Pons (tissue), 1 donor: ENCODE measurements at regions not wholly inside any gene's neighbourhood (a gene's known extent, or its start where the extent isn't known, plus 50 kb on each side); places are given as distances from the start of the nearest gene placed in this dataset.

ENCODE experiments used
- DNase-seq: peaks from one replicate; pipeline ENCODE4 v3.0.0-alpha.2; 2016; ENCODE audit warnings: low spot score

DNA sequence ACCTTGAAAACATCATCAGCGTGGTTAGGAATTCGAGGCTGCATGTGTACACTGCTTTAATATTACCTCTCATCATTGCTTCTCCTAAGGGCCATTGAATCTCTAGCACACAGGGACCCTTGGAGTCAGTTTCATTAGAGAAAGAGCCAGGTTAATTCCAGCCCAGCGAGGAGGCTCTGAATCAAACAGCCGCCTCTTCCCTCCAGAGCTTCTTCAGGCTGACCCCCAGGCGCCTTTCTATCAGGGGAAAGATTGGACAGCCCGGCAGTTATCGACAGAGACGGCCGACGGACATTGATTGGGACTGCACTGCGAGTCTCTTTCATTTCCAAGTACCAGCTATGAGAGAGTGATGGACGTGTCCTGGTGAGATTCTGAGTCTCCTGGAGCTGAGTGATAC lies 159.2 kb downstream of the ANKRD60 start:
- no peak for DNase-seq

DNA sequence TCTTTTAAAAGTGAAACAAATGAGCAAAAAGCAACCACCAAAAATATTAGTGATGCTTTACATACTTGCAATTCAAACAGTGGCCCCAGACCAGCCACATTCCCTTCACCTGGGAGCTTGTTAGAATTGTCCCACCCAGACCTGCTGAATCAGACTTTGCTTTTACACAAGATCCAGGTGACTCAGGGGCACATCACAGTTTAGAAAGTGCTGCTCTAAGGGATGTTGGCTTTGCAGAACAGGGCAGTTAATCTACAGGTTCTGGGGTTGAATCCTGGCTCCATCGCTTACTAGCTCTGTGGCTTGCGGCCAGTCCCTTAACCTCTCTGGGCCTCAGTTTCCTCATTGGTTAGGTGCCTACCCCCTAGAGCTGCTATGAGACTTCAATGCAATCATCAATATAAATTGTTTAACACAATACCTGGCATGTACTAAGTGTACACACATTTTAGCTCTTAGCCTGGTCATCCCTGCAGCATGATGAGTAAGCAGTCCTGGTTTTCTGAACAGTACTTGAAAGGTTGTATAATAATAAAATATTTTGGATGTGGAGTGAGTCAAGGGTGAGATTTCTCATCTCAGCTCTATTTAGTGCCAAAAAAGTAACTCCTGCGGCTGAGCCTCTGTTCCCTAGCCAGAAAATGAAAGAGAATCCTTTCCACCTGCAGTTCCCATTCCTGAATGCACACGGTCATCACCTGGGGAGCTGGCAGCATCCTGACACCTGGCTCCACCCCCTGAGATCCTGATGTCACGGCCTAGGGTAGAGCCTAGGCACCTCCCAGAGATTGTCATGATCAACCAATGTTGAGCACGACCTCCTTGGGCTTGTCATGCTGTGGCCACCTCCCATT lies 162.7 kb downstream of the ANKRD60 start:
- no peak for DNase-seq

GRCh38 chr20:58064411-58065010 lies 163.9 kb downstream of the ANKRD60 start:
- DNase-seq, result no peak

GRCh38 chr20:58059260-58059544 lies 169.3 kb downstream of the ANKRD60 start:
- no peak for DNase-seq

DNA sequence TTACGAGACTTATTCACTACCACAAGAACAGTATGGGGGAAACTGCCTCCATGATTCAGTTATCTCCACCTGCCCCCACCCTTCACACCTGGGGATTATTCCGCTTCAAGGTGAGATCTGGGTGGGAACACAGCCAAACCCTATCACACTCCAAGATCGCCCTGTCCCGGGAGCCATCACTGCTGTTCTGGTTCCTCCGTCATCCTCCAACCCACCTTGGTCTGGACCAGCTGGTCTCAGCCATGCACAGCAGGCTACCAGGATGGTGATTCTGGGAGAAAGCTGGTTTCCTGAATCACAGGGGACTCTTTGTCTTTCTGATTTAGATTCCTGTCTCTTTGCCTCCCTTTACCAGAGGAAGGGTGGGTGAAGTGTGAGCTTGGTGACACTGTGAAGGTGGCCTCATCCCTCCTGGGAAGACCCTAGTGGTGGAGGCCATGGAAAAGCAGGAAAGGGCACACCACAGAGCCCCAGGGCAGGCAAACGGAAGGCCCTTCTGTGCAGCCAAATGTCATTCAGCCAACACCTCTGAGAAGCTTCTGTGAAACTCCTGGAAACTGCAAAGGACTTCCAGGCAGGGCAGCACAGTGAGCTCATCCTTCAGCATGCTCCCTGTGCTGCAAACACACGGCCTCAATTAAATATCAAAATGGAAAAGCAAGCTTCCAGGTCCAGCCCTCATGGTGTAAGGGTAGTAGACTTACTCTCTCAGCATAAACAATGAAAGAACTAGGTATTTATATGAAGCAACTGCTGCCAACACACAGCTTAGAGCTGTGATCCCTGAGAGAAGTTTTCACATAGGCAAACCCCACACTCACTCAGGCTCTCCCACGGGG lies 169.8 kb downstream of the ANKRD60 start:
- DNase-seq, result no peak

GRCh38 chr20:58056921-58057686 lies 171.3 kb downstream of the ANKRD60 start:
- no peak for DNase-seq

GRCh38 chr20:58056021-58056591 lies 172.3 kb downstream of the ANKRD60 start:
- DNase-seq, result no peak

- peak; percentile 23 for DNase-seq
Measured at GRCh38 chr20:58054780-58055373, 173.6 kb downstream of the ANKRD60 start.

GRCh38 chr20:58054082-58054779 lies 174.2 kb downstream of the ANKRD60 start:
- no peak for DNase-seq

GRCh38 chr20:58053391-58054055 lies 174.9 kb downstream of the ANKRD60 start:
- no peak for DNase-seq

- no peak for DNase-seq
Measured at GRCh38 chr20:58051367-58051766, 177.1 kb downstream of the ANKRD60 start.

- DNase-seq, result peak; percentile 29
Measured at GRCh38 chr20:58048096-58048702, 180.3 kb downstream of the ANKRD60 start.

GRCh38 chr20:58046311-58046710 lies 182.1 kb downstream of the ANKRD60 start:
- DNase-seq, result no peak

- DNase-seq, result no peak
Measured at GRCh38 chr20:58045579-58045978, 182.9 kb downstream of the ANKRD60 start.

GRCh38 chr20:58044931-58045555 lies 183.4 kb downstream of the ANKRD60 start:
- DNase-seq, result no peak

DNA sequence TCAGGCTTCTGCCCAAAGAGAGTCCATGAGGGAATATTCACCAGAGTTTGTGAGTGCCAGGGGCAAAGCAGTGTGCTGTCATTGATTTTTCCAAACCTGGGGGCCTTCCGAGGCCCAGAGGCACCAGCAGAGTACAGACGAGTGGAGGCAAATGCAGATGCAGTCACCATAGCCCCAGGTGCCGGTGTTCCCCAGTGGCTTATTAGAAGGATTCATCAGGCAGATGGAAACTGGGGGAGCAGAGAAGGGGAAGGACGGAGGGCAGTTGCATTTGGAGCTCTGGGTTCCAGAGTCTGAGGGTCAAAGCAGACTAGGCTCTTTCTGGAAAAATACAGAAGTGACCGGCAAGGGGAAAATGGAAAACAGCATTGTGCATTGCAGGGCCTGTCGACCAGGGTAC lies 184.2 kb downstream of the ANKRD60 start:
- DNase-seq, result no peak

GRCh38 chr20:58043236-58044140 lies 185.0 kb downstream of the ANKRD60 start:
- DNase-seq, result no peak

DNA sequence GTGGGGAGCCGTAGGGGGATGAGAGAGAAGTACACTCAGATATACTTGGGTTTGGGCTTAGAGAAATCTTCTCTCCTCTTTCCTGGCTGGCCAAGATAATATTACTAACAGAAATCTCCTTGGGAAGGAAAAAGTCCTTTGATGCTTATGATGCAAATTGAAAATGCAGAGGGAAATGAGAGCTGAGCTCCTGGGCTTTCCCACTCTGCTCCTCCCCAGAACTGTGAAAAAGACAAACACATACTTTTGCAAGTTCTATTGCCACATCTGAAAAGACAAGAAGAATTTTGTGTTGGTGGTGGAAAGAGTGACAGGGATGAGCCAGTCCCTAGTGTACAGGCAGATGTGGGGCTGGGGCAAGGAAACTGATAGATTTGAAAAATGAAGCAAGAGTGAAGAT lies 185.9 kb downstream of the ANKRD60 start:
- DNase-seq, result no peak
